Spleen (tissue), 7 donors: ENCODE measurements at regions not wholly inside any gene's neighbourhood (a gene's known extent, or its start where the extent isn't known, plus 50 kb on each side); places are given as distances from the start of the nearest gene placed in this dataset.

Experiments
- POLR2A ChIP-seq, 3 donors: fragments of 450-650 bp; IDR thresholded peaks; one replicate each; pipeline ENCODE4 v1.5.1; 2017; ENCODE audit warnings: antibody characterized with exemption in 3 of 3, mild to moderate bottlenecking in 1 of 3
- POLR2AphosphoS5 ChIP-seq, 3 donors: sonication (generic); formaldehyde crosslinking; IDR thresholded peaks; one replicate each; pipeline ENCODE4 v1.5.1; 2017; ENCODE audit warnings: antibody characterized with exemption in 3 of 3
- TF ChIP-seq, protein P1 (sequence below), 11 experiments: fragments of 200-600 bp in 7 of 11; fragments of 450-650 bp in 4 of 11; sonication (generic) in 4 of 11; IDR thresholded peaks in 8 of 11; conservative IDR thresholded peaks in 3 of 11; 1 replicate in 7 of 11; 2 replicates in 4 of 11; pipeline versions ENCODE4 v1.4.0 to v1.8.0; 2016 to 2021; ENCODE audit warnings: antibody characterized with exemption in 11 of 11, inconsistent platforms in 4 of 11, mild to moderate bottlenecking in 1 of 11
- donor health status: DM: no; HTN: no; CAD: no; lungs with moderate emphysema.
- donor health status: DM: no; HTN: no; CAD: no.
- donor health status: DM: no; HTN: no; CAD: no.

- TF ChIP-seq, protein P1, sequence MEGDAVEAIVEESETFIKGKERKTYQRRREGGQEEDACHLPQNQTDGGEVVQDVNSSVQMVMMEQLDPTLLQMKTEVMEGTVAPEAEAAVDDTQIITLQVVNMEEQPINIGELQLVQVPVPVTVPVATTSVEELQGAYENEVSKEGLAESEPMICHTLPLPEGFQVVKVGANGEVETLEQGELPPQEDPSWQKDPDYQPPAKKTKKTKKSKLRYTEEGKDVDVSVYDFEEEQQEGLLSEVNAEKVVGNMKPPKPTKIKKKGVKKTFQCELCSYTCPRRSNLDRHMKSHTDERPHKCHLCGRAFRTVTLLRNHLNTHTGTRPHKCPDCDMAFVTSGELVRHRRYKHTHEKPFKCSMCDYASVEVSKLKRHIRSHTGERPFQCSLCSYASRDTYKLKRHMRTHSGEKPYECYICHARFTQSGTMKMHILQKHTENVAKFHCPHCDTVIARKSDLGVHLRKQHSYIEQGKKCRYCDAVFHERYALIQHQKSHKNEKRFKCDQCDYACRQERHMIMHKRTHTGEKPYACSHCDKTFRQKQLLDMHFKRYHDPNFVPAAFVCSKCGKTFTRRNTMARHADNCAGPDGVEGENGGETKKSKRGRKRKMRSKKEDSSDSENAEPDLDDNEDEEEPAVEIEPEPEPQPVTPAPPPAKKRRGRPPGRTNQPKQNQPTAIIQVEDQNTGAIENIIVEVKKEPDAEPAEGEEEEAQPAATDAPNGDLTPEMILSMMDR (IDR thresholded peaks at IDR 0.05 in 8 of 11, conservative IDR thresholded peaks at IDR 0.05 in 3 of 11), result no peak
- peak in 2 of 3 donors; percentile 43 to 69 for TF ChIP-seq POLR2AphosphoS5 (IDR thresholded peaks at IDR 0.05)
- no peak for TF ChIP-seq POLR2A (IDR thresholded peaks at IDR 0.05)
Observed at GRCh38 chr2:204110338-204110741, 173.8 kb downstream of the ICOS start.
